ENCODE measurements at regions not wholly inside any gene's neighbourhood (a gene's known extent, or its start where the extent isn't known, plus 50 kb on each side); places are given as distances from the start of the nearest gene placed in this dataset.

DNA sequence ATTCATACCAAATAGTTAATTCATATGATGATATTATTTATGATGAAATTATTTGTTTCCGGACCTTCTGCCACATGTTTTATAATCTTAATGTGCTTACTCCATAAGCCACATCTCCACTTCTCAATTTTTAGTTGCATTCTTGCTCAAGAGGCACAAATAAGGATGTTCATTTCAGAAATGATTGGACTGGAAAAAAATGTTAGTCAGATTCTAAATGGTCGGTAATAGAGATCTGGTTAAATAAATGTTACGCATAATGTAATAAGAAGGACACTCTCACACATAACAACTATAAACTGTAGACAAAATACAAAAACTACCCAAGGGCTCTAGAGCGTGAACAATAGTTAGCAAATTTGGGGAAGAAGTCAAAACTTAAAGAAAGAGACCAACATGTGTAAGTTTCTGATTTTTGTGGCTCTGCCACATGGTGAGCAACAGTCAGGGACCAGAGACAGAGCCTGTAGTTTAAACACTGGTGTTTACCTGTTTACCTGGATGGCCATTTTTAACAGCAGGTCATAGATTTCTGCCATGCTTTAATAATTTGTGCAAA, 554.3 kb upstream of the CLINT1 start:
- Histone ChIP-seq H3K27ac (no peak overlapping the region), H3K9me3 (no peaks in the 10 kb centered on the region), H3K27me3 (no peaks in the 10 kb centered on the region), H3K4me3 (no peak overlapping the region), H3K4me1 (no peaks in the 10 kb centered on the region), H3K36me3 (no peaks in the 10 kb centered on the region)
- intact Hi-C loops (cut with DNase I; ENCODE audit: low total_unique reads), result no loop called here
- DNase-seq, result no peak
- 82 to 91% (median 85%) methylated on average over 4 of the region's 4 CpGs for WGBS, 5 donors
- TF ChIP-seq POLR2AphosphoS5 (IDR thresholded peaks at IDR 0.05) (no peak), POLR2A (IDR thresholded peaks at IDR 0.05) (no peak), EP300 (IDR thresholded peaks at IDR 0.05) (no peak)
- TF ChIP-seq, protein P1, sequence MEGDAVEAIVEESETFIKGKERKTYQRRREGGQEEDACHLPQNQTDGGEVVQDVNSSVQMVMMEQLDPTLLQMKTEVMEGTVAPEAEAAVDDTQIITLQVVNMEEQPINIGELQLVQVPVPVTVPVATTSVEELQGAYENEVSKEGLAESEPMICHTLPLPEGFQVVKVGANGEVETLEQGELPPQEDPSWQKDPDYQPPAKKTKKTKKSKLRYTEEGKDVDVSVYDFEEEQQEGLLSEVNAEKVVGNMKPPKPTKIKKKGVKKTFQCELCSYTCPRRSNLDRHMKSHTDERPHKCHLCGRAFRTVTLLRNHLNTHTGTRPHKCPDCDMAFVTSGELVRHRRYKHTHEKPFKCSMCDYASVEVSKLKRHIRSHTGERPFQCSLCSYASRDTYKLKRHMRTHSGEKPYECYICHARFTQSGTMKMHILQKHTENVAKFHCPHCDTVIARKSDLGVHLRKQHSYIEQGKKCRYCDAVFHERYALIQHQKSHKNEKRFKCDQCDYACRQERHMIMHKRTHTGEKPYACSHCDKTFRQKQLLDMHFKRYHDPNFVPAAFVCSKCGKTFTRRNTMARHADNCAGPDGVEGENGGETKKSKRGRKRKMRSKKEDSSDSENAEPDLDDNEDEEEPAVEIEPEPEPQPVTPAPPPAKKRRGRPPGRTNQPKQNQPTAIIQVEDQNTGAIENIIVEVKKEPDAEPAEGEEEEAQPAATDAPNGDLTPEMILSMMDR (IDR thresholded peaks at IDR 0.05), result no peak

DNA sequence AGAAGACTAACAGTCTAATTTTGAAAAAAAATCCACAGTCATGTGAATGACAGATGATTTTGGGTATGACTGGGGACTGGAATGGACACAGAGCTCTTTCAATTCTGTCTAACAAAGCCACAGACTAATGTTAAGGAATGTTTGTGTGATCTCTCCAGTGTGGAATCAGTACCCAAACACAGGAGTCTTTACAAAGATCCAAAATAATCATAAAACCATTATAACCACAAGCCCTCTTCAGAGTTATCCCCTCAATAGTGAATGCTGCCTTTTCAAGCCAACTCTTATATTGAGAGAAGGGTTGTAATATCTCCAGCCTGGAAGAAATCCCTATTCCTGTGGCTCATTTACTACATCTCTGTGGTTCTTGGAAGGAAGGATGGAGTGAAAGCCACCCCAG, 552.0 kb upstream of the CLINT1 start:
- H3K36me3 ChIP-seq, result no peaks in the 10 kb centered on the region
- H3K27ac ChIP-seq, result no peak overlapping the region
- H3K9me3 ChIP-seq, result no peaks in the 10 kb centered on the region
- H3K27me3 ChIP-seq, result no peaks in the 10 kb centered on the region
- no peak for DNase-seq
- H3K4me1 ChIP-seq, result no peaks in the 10 kb centered on the region
- TF ChIP-seq, protein P1 (IDR thresholded peaks at IDR 0.05), result no peak
- TF ChIP-seq POLR2AphosphoS5 (IDR thresholded peaks at IDR 0.05) (no peak), POLR2A (IDR thresholded peaks at IDR 0.05) (no peak), EP300 (IDR thresholded peaks at IDR 0.05) (no peak)
- intact Hi-C loops (cut with DNase I; ENCODE audit: low total_unique reads), result no loop called here
- no peak overlapping the region for H3K4me3 ChIP-seq

DNA sequence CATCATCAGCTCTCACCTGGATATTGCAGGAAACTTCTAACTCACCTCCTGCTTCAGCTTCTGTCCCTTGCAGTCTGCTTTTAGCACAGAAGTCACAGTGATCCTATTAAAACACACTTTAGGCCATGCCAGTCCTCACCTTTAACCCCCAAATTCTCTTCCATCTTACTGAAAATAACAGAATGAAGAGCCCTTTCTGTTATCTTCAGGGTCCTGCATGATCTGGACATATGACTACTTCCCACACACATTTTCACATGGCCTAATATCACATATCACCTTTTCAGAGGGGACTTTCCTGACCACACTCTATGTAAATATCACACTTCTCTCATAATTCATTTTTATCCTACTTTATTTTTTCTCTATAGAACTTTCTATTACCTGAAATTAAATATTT, 550.6 kb upstream of the CLINT1 start:
- Histone ChIP-seq H3K27me3 (no peaks in the 10 kb centered on the region), H3K27ac (no peak overlapping the region), H3K4me3 (no peak overlapping the region), H3K4me1 (no peaks in the 10 kb centered on the region), H3K36me3 (no peaks in the 10 kb centered on the region), H3K9me3 (peaks cover 0 to under 1% (median 0%) of the 10 kb centered on the region in 4 donors)
- no peak for DNase-seq
- TF ChIP-seq, protein P1 (IDR thresholded peaks at IDR 0.05), result no peak
- no peak for TF ChIP-seq POLR2AphosphoS5 (IDR thresholded peaks at IDR 0.05)
- TF ChIP-seq EP300 (IDR thresholded peaks at IDR 0.05), result no peak
- no peak for TF ChIP-seq POLR2A (IDR thresholded peaks at IDR 0.05)
- intact Hi-C loops (cut with DNase I; ENCODE audit: low total_unique reads), result no loop called here

DNA sequence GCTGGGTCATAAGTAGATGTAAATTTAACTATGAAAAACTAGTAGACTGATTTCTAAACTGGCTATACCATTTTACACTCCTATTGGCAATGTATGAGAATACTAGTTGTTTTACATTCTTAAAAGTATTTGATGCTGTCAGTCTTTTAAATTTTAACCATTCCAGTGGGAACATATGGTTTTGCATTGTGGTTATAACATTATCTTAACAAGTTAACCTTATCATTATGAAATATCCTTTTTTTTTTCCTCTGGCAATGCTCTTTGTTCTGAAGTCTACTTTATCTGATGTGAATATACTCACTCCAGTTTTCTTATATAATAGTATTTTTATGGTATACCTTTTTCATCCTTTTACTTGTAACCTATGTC, 548.9 kb upstream of the CLINT1 start:
- no peak for DNase-seq
- H3K4me3 ChIP-seq, result no peak overlapping the region
- TF ChIP-seq EP300 (IDR thresholded peaks at IDR 0.05) (no peak), POLR2A (IDR thresholded peaks at IDR 0.05) (no peak)
- TF ChIP-seq, protein P1 (IDR thresholded peaks at IDR 0.05), result no peak
- peaks cover 0 to 15% (median 8%) of the 10 kb centered on the region in 4 donors for H3K9me3 ChIP-seq
- H3K27ac ChIP-seq, result no peak overlapping the region
- no peaks in the 10 kb centered on the region for H3K36me3 ChIP-seq
- intact Hi-C loops (cut with DNase I; ENCODE audit: low total_unique reads), result no loop called here
- H3K27me3 ChIP-seq, result no peaks in the 10 kb centered on the region
- no peaks in the 10 kb centered on the region for H3K4me1 ChIP-seq
